Putamen (tissue), 1 donor: ENCODE measurements at regions not wholly inside any gene's neighbourhood (a gene's known extent, or its start where the extent isn't known, plus 50 kb on each side); places are given as distances from the start of the nearest gene placed in this dataset.

Source experiments
- DNase-seq: peaks from one replicate; pipeline ENCODE4 v3.0.0-alpha.2; 2016; ENCODE audit warnings: low spot score

- DNase-seq: no peak
Observed at GRCh38 chr22:18731075-18731666, 119.5 kb upstream of the RIMBP3 start.

- DNase-seq: peak; percentile 94
Observed at GRCh38 chr22:18730410-18730809, 118.7 kb upstream of the RIMBP3 start.
